Inferior parietal cortex (tissue), 1 donor: ENCODE measurements at regions not wholly inside any gene's neighbourhood (a gene's known extent, or its start where the extent isn't known, plus 50 kb on each side); places are given as distances from the start of the nearest gene placed in this dataset.
"Not testable (repeated sequence)": the region's sequence is repeated elsewhere in the genome, so short reads cannot be mapped to it uniquely, and the experiment has no call there.

Source experiments
- DNase-seq: peaks from one replicate; pipeline ENCODE4 v3.0.0-alpha.2; 2016; ENCODE audit errors: extremely low spot score

DNA sequence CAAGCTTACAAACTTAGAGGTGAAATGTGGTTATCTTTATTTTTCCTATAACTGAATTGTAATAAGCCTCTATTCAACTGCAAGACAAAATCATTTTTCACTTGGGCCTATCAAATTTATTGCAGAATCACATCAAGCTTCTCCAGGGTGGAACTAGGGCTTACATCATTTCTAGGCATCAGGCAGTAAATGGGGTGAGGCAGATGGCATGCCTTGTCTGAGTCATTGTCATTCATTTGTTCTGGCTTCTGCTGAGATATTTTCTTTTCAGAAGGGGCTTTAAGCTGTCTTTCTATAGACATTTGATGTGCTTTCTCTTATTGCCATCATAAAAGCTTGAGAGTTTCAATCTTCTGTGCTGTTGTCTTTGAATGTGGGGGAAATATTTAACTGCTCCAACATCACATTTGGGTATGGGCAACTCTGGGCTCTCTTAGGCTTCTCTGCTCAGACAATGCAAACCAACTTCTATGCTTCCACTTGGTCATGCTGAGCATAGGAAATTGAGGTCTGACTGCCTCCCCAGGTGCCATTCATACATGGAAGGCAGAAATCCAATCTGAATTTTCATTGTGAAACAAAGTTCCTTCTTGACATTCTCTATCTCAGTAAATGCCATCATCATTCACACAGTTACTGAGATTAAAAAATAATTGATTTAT is 225.8 kb upstream of the GIMD1 start:
- DNase-seq = no peak

DNA sequence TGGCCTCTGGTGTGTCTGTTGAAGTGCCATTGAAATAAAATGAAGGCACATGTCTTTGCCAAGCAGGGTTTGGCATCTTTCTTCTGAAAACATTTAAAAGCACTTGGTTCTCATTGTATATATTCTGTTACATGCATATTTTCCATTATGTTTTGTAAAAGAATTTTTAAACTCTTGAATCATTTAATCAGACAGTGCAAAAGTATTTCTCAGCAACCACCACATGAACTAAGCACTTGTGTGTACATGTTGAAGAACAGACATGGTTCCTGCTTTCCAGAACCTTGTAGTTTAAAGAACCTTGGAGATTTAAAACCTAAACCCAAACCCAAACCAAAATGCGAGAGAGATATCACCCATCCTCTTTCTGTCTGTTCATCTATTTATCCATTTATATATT is 220.3 kb upstream of the GIMD1 start:
- DNase-seq = no peak

DNA sequence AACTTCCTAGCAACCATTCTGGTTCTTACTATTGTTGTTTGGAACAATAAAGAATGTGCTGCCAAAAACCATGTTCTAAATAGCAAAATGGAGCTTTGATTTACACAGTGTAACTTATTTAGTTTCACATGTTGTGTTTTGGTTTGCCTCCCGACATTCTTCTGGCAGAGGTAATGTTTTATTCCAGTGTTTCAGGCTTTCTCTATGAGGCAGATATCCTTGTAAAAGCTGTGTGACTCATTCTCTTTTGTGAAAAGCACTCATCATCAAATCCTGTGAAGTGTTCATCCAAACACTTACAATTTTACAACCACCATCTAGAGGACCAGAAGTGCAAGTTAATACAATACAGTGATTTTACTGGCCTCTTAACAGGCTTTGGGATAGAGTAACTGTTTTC is 219.0 kb upstream of the GIMD1 start:
- no peak for DNase-seq

- DNase-seq = no peak
Measured at GRCh38 chr4:106585915-106586349, 217.4 kb upstream of the GIMD1 start.

DNA sequence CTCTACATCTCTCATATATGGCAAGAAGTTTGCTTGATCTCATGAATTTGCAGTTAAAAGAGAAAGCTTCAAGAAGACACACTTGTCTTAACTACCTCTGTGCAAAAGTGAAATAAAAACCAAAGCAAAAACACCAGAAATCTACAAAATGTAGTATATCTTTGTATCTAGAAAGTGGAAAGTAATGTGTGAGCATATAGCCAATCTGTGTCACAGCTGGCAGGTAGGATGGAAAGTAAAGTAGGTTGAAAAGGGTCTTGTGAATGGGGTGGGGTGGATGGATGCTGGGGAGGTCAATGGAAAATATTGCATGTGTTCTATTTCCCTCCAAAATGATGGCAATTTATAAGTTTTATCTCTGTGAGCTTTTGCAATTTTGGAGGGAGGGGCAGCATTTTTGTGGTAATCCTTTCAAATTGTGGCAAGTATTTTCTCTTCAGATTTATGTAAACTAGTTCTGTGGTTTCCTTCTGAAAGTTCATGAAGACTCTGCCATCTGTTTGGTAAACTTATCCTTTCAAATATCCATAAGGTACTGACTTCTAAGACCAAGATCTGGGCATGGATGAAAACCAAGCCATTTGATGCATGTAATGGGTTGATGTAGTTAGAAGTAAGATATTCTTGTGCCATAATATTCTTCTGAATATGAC is 215.9 kb upstream of the GIMD1 start:
- DNase-seq = no peak

- no peak for DNase-seq
Measured at GRCh38 chr4:106583567-106583966, 215.0 kb upstream of the GIMD1 start.

GRCh38 chr4:106583108-106583507 is 214.5 kb upstream of the GIMD1 start:
- DNase-seq = no peak

- no peak for DNase-seq
Measured at GRCh38 chr4:106582103-106582502, 213.5 kb upstream of the GIMD1 start.

DNA sequence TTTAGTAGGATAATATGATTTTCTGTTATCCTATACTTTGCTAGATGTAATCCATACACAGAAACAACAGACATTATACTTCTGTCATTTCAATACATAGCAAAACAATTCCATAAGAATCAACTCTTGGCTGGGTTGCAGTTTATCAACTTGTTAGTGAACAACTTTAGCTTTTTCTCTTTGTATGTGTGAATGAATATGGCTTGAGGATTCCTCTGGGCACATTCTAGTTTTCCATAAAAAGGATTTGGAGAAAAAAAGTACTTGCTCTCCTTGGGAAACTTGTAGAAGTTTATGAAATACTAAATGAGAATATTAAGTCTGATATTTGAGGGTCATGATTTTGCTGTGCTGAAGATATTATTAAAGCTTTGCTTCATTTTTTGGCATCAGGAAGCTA is 210.7 kb upstream of the GIMD1 start:
- no peak for DNase-seq

DNA sequence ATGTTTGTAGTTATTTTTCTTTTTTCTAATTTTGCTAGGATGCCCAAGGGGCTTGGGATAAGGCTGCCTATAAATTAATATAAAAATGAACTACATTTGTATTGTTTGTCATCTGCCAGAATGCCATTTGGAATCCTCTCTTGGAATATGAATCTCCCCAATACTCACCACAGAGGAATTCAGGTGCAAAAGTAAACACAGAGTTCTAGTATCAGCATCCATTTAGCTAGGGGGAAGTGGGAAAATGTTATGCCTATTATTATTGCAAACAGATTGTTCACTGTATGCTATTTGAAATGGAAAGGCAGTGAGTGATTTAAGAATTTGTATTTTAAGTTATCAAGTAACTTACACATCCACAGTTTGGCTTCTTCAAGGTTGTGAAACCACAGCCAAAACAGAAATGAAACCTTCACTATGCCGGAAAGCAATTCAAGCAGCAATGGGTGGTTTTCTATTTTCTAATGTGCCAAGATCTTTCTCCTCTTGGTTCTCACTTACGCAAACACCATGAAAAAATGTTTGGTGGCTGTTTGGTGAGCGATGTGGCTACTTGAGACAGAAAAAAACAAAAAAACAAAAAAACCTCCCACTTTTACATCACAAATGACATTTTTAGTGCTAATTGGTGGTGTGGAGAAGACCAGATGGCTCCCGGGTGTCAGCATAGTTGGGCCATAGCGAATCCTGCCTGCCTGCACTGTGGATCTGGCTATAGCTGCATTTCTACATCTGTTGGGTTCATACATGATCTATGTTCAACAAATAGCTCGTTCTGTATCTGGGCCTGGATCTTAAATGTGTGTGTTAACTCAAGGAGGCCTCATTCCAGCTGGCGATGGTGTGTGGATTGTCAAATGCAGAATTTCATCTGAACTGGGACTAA is 200.8 kb upstream of the GIMD1 start:
- DNase-seq = no peak

DNA sequence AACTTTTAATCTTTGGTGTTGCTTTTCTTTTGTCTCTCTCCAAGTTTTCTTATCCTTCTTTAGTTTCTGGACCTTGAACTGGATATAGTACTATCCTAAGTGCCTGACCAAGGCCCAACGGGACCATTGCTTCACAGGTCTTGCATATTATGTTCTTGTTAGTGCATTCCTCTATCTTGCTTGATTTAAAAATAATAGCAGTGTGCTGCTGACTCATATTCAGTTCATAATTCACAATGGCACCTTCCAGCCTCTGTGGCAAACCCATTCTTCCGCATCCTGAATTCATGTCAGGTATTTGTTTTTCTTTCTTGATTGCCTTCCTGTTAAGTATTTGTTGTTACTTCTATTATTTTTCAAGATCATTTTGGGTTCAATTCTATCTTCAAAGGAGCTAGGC is 197.1 kb upstream of the GIMD1 start:
- no peak for DNase-seq

- DNase-seq = not testable (repeated sequence)
Measured at GRCh38 chr4:106563637-106564036, 195.1 kb upstream of the GIMD1 start.

GRCh38 chr4:106551724-106552123 is 183.1 kb upstream of the GIMD1 start:
- no peak for DNase-seq

GRCh38 chr4:106548446-106549044 is 180.0 kb upstream of the GIMD1 start:
- no peak for DNase-seq

- DNase-seq = no peak
Measured at GRCh38 chr4:106546370-106546769, 177.8 kb upstream of the GIMD1 start.

DNA sequence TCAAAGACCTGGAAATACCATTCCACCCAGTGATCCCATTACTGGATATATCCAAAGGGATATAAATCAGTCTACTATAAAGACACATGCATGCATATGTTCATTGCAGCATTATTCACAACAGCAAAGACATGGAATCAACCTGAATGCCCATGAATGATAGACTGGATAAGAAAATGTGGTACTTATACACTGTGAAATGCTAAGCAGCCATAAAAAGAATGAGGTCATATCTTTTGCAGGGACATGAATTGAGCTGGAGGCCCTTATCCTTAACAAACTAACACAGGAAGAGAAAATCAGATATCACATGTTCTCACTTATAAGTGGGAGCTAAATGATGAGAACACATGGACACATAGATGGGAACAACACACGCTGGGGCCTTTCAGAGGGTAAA is 174.0 kb upstream of the GIMD1 start:
- DNase-seq = not testable (repeated sequence)

GRCh38 chr4:106541253-106541652 is 172.7 kb upstream of the GIMD1 start:
- DNase-seq = no peak

GRCh38 chr4:106530821-106531220 is 162.2 kb upstream of the GIMD1 start:
- no peak for DNase-seq

- DNase-seq = no peak
Measured at GRCh38 chr4:106530024-106530361, 161.4 kb upstream of the GIMD1 start.

DNA sequence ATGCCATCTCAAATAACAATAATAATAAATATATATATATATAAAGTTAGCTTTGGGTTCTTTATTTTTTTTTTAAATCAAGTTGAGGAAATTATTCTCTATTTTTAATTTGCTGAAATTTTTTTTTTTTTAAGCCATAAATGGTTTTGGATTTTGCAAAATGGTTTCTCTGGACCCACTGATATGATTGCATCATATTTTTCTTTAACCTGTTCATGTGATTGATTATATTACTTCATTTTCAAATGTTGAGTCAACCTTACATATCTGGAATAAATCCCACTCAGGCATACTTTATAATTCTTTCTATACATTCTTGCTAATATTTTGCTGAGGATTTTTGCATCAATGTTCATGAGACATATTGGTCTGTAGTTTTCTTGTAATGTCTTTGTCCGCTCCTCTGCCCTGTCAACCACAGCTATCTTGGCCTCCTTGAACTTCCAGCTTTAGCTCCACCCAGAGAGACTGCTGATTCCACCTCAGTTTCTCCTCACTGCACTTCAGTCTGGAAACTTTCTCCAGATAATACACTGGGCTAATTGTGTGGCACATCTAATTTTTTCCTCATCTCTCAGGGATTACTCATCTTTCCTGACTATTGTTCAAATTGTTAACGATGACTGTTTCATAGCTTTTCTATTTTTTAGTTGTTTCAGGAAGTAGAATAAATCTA is 160.9 kb upstream of the GIMD1 start:
- DNase-seq = no peak

- DNase-seq = no peak
Measured at GRCh38 chr4:106527316-106527715, 158.7 kb upstream of the GIMD1 start.

DNA sequence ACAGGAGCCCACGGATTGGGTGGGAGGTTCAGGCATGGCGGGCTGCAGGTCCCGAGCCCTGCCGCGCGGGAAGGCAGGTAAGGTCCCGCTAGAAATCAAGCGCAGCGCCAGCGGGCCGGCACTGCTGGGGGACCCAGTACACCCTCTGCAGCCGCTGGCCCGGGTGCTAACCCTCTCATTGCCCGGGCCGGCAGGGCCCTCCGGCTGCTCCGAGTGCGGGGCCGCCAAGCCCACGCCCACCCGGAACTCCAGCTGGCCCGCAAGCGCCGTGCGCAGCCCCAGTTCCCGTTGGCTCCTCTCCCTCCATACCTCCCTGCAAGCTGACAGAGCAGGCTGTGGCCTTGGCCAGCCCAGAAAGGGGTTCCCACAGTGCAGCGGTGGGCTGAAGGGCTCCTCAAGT is 156.8 kb upstream of the GIMD1 start:
- not testable (repeated sequence) for DNase-seq
